Duodenal mucosa (tissue), 2 donors: ENCODE measurements at regions not wholly inside any gene's neighbourhood (a gene's known extent, or its start where the extent isn't known, plus 50 kb on each side); places are given as distances from the start of the nearest gene placed in this dataset.

Source experiments
- H3K27ac ChIP-seq: one replicate; pipeline ENCODE4 v1.7.0; 2013; ENCODE audit warnings: low read depth, low read length
- H3K27me3 ChIP-seq, 2 donors: one replicate each; pipeline ENCODE4 v1.7.0; 2013; ENCODE audit warnings: low read length in 2 of 2, control low read depth in 1 of 2; ENCODE audit not compliant: insufficient read depth in 2 of 2, control insufficient read depth in 1 of 2
- H3K36me3 ChIP-seq, 2 donors: one replicate each; pipeline ENCODE4 v1.7.0; 2013; ENCODE audit warnings: low read length in 2 of 2, control low read depth in 1 of 2; ENCODE audit not compliant: insufficient read depth in 2 of 2, control insufficient read depth in 1 of 2
- H3K4me1 ChIP-seq, 2 donors: one replicate each; pipeline ENCODE4 v1.7.0; 2013; ENCODE audit warnings: low read length in 2 of 2, control low read depth in 1 of 2; ENCODE audit not compliant: insufficient read depth in 2 of 2, control insufficient read depth in 1 of 2
- H3K4me3 ChIP-seq, 2 donors: one replicate each; pipeline ENCODE4 v1.7.0; 2013; ENCODE audit warnings: low read length in 2 of 2, low read depth in 1 of 2
- H3K9ac ChIP-seq, 2 donors: one replicate each; pipeline ENCODE4 v1.7.0; 2013; ENCODE audit warnings: low read length in 2 of 2, low read depth in 1 of 2
- H3K9me3 ChIP-seq, 2 donors: one replicate each; pipeline ENCODE4 v1.7.0; 2013; ENCODE audit warnings: low read length in 2 of 2, control low read depth in 1 of 2; ENCODE audit not compliant: control insufficient read depth in 1 of 2

- Histone ChIP-seq H3K4me3 (no peak overlapping the region), H3K27me3 (no peaks in the 10 kb centered on the region), H3K27ac (no peak overlapping the region), H3K36me3 (no peaks in the 10 kb centered on the region), H3K9ac (no peak overlapping the region), H3K4me1 (no peaks in the 10 kb centered on the region), H3K9me3 (no peaks in the 10 kb centered on the region)
Measured at GRCh38 chr2:147352264-147353071, 492.4 kb upstream of the ACVR2A start.

GRCh38 chr2:147351784-147352183 lies 493.0 kb upstream of the ACVR2A start:
- no peak overlapping the region for H3K4me3 ChIP-seq
- no peaks in the 10 kb centered on the region for H3K4me1 ChIP-seq
- no peak overlapping the region for H3K27ac ChIP-seq
- H3K9ac ChIP-seq, result no peak overlapping the region
- no peaks in the 10 kb centered on the region for H3K36me3 ChIP-seq
- no peaks in the 10 kb centered on the region for H3K27me3 ChIP-seq
- no peaks in the 10 kb centered on the region for H3K9me3 ChIP-seq

GRCh38 chr2:147348931-147349555 lies 495.8 kb upstream of the ACVR2A start:
- Histone ChIP-seq H3K4me1 (no peaks in the 10 kb centered on the region), H3K9me3 (peaks cover 7 to 9% of the 10 kb centered on the region in 2 donors), H3K27me3 (no peaks in the 10 kb centered on the region), H3K27ac (no peak overlapping the region), H3K9ac (no peak overlapping the region), H3K4me3 (no peak overlapping the region), H3K36me3 (no peaks in the 10 kb centered on the region)

DNA sequence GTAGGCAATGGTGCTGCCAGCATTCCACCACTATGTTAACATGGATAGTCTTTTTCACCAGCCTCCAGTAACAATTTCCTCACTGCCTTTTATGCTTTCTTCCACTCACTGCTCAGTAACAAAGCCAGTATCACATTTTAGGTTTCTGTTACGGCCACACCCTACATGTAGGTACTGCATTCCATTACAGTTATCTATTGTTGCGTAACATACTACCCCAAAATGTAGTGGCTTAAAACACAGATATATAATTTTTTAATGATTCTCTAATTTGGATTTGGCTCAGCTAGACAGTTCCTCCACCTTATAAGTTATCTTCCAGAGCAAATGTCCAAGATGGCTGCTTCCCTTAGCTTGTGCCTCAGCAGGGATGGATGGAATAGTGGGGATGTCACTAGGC lies 498.7 kb upstream of the ACVR2A start:
- H3K36me3 ChIP-seq, result no peaks in the 10 kb centered on the region
- H3K4me1 ChIP-seq, result no peaks in the 10 kb centered on the region
- H3K9me3 ChIP-seq, result peaks cover 7 to 9% of the 10 kb centered on the region in 2 donors
- H3K9ac ChIP-seq, result no peak overlapping the region
- H3K4me3 ChIP-seq, result no peak overlapping the region
- H3K27me3 ChIP-seq, result no peaks in the 10 kb centered on the region
- H3K27ac ChIP-seq, result no peak overlapping the region

- Histone ChIP-seq H3K9me3 (peaks cover 7 to 9% of the 10 kb centered on the region in 2 donors), H3K4me3 (no peak overlapping the region), H3K27me3 (no peaks in the 10 kb centered on the region), H3K4me1 (no peaks in the 10 kb centered on the region), H3K27ac (no peak overlapping the region), H3K9ac (no peak overlapping the region), H3K36me3 (no peaks in the 10 kb centered on the region)
Measured at GRCh38 chr2:147345246-147345645, 499.6 kb upstream of the ACVR2A start.

DNA sequence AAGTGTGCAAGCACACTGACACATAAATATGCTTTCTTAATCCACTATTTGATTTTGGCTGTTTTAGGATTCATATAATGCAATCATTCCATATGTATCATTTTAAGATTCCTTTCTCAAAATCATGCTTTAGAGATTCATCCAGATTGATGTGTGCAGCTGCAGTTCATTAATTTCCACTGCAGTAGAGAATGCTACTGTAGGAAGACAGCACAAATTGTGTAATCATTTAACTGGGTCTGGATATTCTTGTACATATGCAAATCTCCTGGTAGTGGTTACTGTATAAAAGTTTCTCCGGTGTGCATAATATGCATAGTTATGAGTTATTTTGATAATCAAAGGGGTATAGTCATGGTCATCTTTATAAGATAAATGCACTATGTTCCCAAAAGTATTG lies 502.5 kb upstream of the ACVR2A start:
- no peaks in the 10 kb centered on the region for H3K4me1 ChIP-seq

GRCh38 chr2:147331790-147332419 lies 512.9 kb upstream of the ACVR2A start:
- Histone ChIP-seq H3K27me3 (no peaks in the 10 kb centered on the region), H3K27ac (no peak overlapping the region), H3K4me1 (no peaks in the 10 kb centered on the region), H3K9ac (no peak overlapping the region), H3K36me3 (no peaks in the 10 kb centered on the region), H3K9me3 (no peaks in the 10 kb centered on the region), H3K4me3 (no peak overlapping the region)

More for the DNA sequence above, 502.5 kb upstream of the ACVR2A start:
- no peak overlapping the region for H3K9ac ChIP-seq
- H3K4me3 ChIP-seq, result no peak overlapping the region
- no peaks in the 10 kb centered on the region for H3K36me3 ChIP-seq
- peaks cover 7 to 9% of the 10 kb centered on the region in 2 donors for H3K9me3 ChIP-seq
- no peak overlapping the region for H3K27ac ChIP-seq
- H3K27me3 ChIP-seq, result no peaks in the 10 kb centered on the region

DNA sequence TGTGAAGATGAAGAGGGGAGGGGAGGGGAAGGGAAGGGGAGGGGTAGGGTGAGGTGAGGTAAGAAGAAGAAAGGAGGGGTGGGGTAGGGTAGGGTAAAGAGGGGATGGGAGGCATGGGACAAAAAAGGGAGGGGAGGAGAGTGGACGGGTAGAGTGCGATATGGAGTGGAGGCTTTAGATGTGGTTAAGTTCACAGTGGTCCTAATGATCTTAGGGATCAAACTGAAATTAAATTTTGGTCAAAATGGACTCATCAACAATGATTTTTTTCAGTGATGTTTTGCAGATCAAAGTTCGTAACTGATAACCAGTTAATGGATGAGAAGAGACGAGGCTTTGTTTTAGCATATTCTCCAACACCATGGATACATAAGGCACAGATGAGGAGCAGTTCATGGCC lies 513.9 kb upstream of the ACVR2A start:
- Histone ChIP-seq H3K27ac (no peak overlapping the region), H3K4me3 (no peak overlapping the region), H3K27me3 (no peaks in the 10 kb centered on the region), H3K9me3 (no peaks in the 10 kb centered on the region), H3K9ac (no peak overlapping the region), H3K36me3 (no peaks in the 10 kb centered on the region), H3K4me1 (peaks cover 0 to under 1% of the 10 kb centered on the region in 2 donors)

- peaks cover 0 to 5% of the 10 kb centered on the region in 2 donors for H3K4me1 ChIP-seq
- no peak overlapping the region for H3K4me3 ChIP-seq
- H3K9me3 ChIP-seq, result no peaks in the 10 kb centered on the region
- H3K9ac ChIP-seq, result no peak overlapping the region
- H3K27me3 ChIP-seq, result no peaks in the 10 kb centered on the region
- H3K27ac ChIP-seq, result no peak overlapping the region
- no peaks in the 10 kb centered on the region for H3K36me3 ChIP-seq
Measured at GRCh38 chr2:147327613-147328012, 517.2 kb upstream of the ACVR2A start.

DNA sequence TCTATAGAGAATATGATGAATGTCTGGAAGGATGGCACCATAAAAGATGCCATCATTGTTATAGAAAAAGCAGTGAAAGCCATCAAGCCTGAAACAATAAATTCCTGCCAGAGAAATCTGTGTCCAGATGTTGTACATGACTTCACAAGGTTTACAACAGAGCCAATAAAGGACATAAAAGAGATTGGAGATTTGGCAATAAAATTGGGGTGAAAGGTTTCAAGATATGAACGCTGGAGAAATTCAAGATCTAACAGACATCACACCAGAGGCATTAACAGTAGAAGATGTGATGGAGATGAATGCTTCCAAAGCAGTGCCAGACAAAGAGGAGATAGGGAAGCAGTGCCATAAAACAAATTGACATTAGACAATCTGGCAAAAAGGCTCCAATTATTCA lies 518.8 kb upstream of the ACVR2A start:
- Histone ChIP-seq H3K9ac (no peak overlapping the region), H3K4me3 (no peak overlapping the region), H3K4me1 (peaks cover 0 to 5% of the 10 kb centered on the region in 2 donors), H3K27ac (no peak overlapping the region), H3K36me3 (no peaks in the 10 kb centered on the region), H3K27me3 (no peaks in the 10 kb centered on the region), H3K9me3 (peaks cover 6 to 8% of the 10 kb centered on the region in 2 donors)
